OCI-LY7 (cell line): ENCODE measurements at regions not wholly inside any gene's neighbourhood (a gene's known extent, or its start where the extent isn't known, plus 50 kb on each side); places are given as distances from the start of the nearest gene placed in this dataset.

ENCODE experiments used
- EZH2phosphoT487 ChIP-seq: fragments of 200-600 bp; sonication (generic); IDR thresholded peaks from 2 replicates; pipeline ENCODE4 v1.6.1; 2018; ENCODE audit warnings: low read depth, borderline replicate concordance, mild to moderate bottlenecking, mixed run types, antibody characterized with exemption, low read length, moderate library complexity, mixed read lengths
- TF ChIP-seq, protein P1 (sequence below): fragments of 200-600 bp; sonication (generic); conservative IDR thresholded peaks from 2 replicates; pipeline ENCODE4 v1.5.1; 2014; ENCODE audit warnings: mild to moderate bottlenecking, antibody characterized with exemption, low read length, moderate library complexity, mixed read lengths

DNA sequence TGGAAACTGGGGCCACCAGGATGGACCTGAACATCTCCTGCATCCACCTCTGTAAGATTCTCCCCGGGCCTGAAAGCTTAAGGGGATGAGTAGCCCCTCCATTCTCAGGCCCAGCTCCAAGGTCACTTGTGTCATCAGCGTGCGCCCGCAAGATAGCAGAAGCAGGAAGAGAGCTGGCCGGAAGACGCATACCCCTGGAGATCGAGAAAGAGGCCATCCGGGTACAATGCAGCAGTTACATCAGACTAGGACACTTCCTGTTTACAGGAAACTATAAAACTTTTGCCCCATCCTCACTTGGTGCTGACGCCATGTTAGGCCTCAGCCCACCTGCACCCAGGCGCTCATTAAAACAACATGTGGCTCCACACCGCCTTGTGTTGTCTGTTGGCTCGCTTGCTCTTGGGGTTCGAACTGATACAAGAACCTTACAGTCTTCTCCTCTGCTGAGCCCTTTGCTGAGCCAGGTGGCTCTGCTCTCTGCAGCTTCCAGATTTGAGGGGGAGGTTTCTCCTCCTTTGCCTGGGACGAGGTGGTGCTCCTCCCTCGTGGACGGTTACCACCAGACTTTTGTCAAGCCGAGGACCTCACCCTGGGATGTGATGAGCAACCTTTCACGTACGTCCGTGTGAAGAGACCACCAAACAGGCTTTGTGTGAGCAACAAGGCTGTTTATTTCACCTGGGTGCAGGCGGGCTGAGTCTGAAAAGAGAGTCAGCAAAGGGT lies 277.5 kb upstream of the C1orf174 start:
- TF ChIP-seq, protein P1, sequence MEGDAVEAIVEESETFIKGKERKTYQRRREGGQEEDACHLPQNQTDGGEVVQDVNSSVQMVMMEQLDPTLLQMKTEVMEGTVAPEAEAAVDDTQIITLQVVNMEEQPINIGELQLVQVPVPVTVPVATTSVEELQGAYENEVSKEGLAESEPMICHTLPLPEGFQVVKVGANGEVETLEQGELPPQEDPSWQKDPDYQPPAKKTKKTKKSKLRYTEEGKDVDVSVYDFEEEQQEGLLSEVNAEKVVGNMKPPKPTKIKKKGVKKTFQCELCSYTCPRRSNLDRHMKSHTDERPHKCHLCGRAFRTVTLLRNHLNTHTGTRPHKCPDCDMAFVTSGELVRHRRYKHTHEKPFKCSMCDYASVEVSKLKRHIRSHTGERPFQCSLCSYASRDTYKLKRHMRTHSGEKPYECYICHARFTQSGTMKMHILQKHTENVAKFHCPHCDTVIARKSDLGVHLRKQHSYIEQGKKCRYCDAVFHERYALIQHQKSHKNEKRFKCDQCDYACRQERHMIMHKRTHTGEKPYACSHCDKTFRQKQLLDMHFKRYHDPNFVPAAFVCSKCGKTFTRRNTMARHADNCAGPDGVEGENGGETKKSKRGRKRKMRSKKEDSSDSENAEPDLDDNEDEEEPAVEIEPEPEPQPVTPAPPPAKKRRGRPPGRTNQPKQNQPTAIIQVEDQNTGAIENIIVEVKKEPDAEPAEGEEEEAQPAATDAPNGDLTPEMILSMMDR, result no peak
- no peak for TF ChIP-seq EZH2phosphoT487
